ENCODE measurements at regions not wholly inside any gene's neighbourhood (a gene's known extent, or its start where the extent isn't known, plus 50 kb on each side); places are given as distances from the start of the nearest gene placed in this dataset.

GRCh38 chr2:118309946-118310680, 221.8 kb downstream of the INSIG2 start:
- Histone ChIP-seq H3K36me3 (replicated peaks in 1 of 2; ENCODE audit: control insufficient read depth in 1 of 2, insufficient read depth in 2 of 2, low read length in 1 of 2) (no peaks in the 10 kb centered on the region), H3K79me2 (ENCODE audit: insufficient read depth) (no peaks in the 10 kb centered on the region), H3K4me1 (ENCODE audit: control insufficient read depth in 1 of 2, insufficient read depth in 2 of 2, low read depth in 1 of 2, low read length in 1 of 2) (no peaks in the 10 kb centered on the region; a peak in 1 of 4 replicates), H3K9me3 (no peaks in the 10 kb centered on the region), H3K4me2 (peak overlapping the region; percentile 56), H3K4me3 (ENCODE audit: low read depth in 2 of 2, low read length in 1 of 2) (peak overlapping the region; percentile 37 to 50), H3K9me2 (no peaks in the 10 kb centered on the region), H4K20me1 (ENCODE audit: insufficient read depth) (no peaks in the 10 kb centered on the region), H2AFZ (ENCODE audit: low read depth) (peak overlapping the region; percentile 87), H3K9ac (no peak overlapping the region), H3K27ac (ENCODE audit: low read depth in 2 of 2, low read length in 1 of 2) (no peak overlapping the region), H3K27me3 (ENCODE audit: insufficient read depth) (0 out of 2 replicates have a peak, but pooled peaks cover 8% of the 10 kb centered on the region), H3F3A (replicated peaks; ENCODE audit: insufficient read depth) (no peaks in the 10 kb centered on the region)
- ChIA-PET CTCF (no interaction called here), POLR2A (no interaction called here)
- DNase-seq = peak; percentile 28
- 24% methylated on average over 28 of the region's 56 CpGs for WGBS (ENCODE audit: low lambda C conversion rate)
- TF ChIP-seq ELF1 (IDR thresholded peaks at IDR 0.05) (no peak), RFX5 (IDR thresholded peaks at IDR 0.05; ENCODE audit: low read length) (no peak), ZBTB33 (IDR thresholded peaks at IDR 0.05; ENCODE audit: borderline replicate concordance, low read depth) (no peak), USF2 (IDR thresholded peaks at IDR 0.05; ENCODE audit: borderline replicate concordance, low read depth, low read length) (no peak)

DNA sequence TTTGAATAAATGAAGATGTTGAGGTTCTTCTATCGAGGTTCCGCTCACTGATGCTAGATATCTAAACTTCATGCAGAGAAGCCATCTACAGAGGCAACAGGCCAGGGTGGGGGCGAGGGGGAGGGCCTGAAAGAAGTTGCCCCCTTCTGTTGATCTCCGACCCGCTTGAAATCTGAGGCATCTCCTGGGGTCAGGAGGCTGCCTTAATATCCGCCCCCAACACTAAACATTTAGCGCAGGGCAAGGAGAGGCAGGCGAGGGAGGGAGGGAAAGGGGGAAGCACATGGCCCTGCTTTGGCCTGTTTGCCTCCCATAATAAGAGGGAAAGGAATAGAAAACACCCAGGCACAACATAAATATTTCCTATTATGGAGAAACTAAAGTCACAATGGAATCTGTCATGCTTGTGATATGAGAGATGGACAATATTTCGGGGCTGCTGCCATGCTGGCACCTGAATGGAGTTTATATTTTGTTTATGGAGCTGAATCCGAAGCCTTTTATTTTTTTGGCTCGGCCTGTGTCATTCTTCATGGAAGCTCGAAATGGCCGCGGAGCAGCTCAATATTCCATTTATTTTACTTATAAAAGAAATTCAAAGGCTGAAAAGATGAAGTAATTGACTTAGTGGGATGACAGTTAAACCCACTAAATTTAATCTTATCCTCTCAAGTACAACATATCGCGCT, 221.1 kb downstream of the INSIG2 start:
- no peaks in the 10 kb centered on the region; a peak in 1 of 4 replicates for H3K4me1 ChIP-seq (ENCODE audit: control insufficient read depth in 1 of 2, insufficient read depth in 2 of 2, low read depth in 1 of 2, low read length in 1 of 2)
- DNase-seq = no peak
- H2AFZ ChIP-seq (ENCODE audit: low read depth) = peak overlapping the region; percentile 87
- no peaks in the 10 kb centered on the region for H3K36me3 ChIP-seq (replicated peaks in 1 of 2; ENCODE audit: control insufficient read depth in 1 of 2, insufficient read depth in 2 of 2, low read length in 1 of 2)
- 0 out of 2 replicates have a peak, but pooled peaks cover 8% of the 10 kb centered on the region for H3K27me3 ChIP-seq (ENCODE audit: insufficient read depth)
- no peaks in the 10 kb centered on the region for H3F3A ChIP-seq (replicated peaks; ENCODE audit: insufficient read depth)
- 60% methylated on average over 16 of the region's 16 CpGs for WGBS (ENCODE audit: low lambda C conversion rate)
- ChIA-PET POLR2A (no interaction called here), CTCF (no interaction called here)
- H3K79me2 ChIP-seq (ENCODE audit: insufficient read depth) = no peaks in the 10 kb centered on the region
- no peak overlapping the region for H3K27ac ChIP-seq (ENCODE audit: low read depth in 2 of 2, low read length in 1 of 2)
- H4K20me1 ChIP-seq (ENCODE audit: insufficient read depth) = no peaks in the 10 kb centered on the region
- no peak for TF ChIP-seq EP300 (IDR thresholded peaks at IDR 0.05; ENCODE audit: borderline replicate concordance in 1 of 2, low read depth in 1 of 2, low read length in 1 of 2)
- no peak for TF ChIP-seq CHD2 (IDR thresholded peaks at IDR 0.05; ENCODE audit: low read length, partially characterized antibody)
- TF ChIP-seq MAX (IDR thresholded peaks at IDR 0.05; ENCODE audit: low read depth) = no peak
- no peak for TF ChIP-seq FOSL2 (IDR thresholded peaks at IDR 0.05; ENCODE audit: borderline replicate concordance, low read depth)
- H3K4me2 ChIP-seq = peak overlapping the region; percentile 56
- no peak overlapping the region for H3K9ac ChIP-seq
- H3K9me3 ChIP-seq = no peaks in the 10 kb centered on the region
- no peaks in the 10 kb centered on the region for H3K9me2 ChIP-seq
- peak overlapping the region; percentile 37 to 50 for H3K4me3 ChIP-seq (ENCODE audit: low read depth in 2 of 2, low read length in 1 of 2)
